Neuronal stem cell (in vitro differentiated cells): ENCODE measurements at regions not wholly inside any gene's neighbourhood (a gene's known extent, or its start where the extent isn't known, plus 50 kb on each side); places are given as distances from the start of the nearest gene placed in this dataset.

Source experiments
- DNase-seq: peaks from one replicate; pipeline ENCODE4 v3.0.0-alpha.2; 2013; ENCODE audit warnings: low spot score
- H2AFZ ChIP-seq: one replicate; pipeline ENCODE4 v1.6.1; 2013; ENCODE audit warnings: mild to moderate bottlenecking, low read length, inconsistent platforms
- H2AK5ac ChIP-seq: 2 replicates; pipeline ENCODE4 v1.6.1; 2013; ENCODE audit warnings: low read depth, mild to moderate bottlenecking, inconsistent platforms, low read length, moderate library complexity, mixed read lengths
- H2BK120ac ChIP-seq: 2 replicates; pipeline ENCODE4 v1.6.1; 2013; ENCODE audit warnings: low read depth, mild to moderate bottlenecking, inconsistent platforms, low read length, moderate library complexity, mixed read lengths
- H2BK12ac ChIP-seq: one replicate; pipeline ENCODE4 v1.6.1; 2013; ENCODE audit warnings: low read length, inconsistent platforms
- H2BK15ac ChIP-seq: 2 replicates; pipeline ENCODE4 v1.6.1; 2013; ENCODE audit warnings: mild to moderate bottlenecking, low read length, inconsistent platforms, mixed read lengths
- H2BK5ac ChIP-seq: one replicate; pipeline ENCODE4 v1.6.1; 2013; ENCODE audit warnings: inconsistent platforms, mild to moderate bottlenecking, low read length, moderate library complexity
- H3K14ac ChIP-seq: one replicate; pipeline ENCODE4 v1.6.1; 2013; ENCODE audit warnings: low read length, inconsistent platforms
- H3K18ac ChIP-seq: 2 replicates; pipeline ENCODE4 v1.6.1; 2013; ENCODE audit warnings: low read length, inconsistent platforms
- H3K23ac ChIP-seq: 2 replicates; pipeline ENCODE4 v1.6.1; 2013; ENCODE audit warnings: low read depth, mild to moderate bottlenecking, mixed read lengths, low read length, inconsistent platforms; ENCODE audit not compliant: poor library complexity
- H3K27ac ChIP-seq: replicated peaks from 3 replicates; pipeline ENCODE4 v1.5.1; 2013; ENCODE audit warnings: low read length, inconsistent platforms
- H3K27me3 ChIP-seq, 3 experiments: 2 replicates each; pipeline ENCODE4 v1.6.1; 2013; ENCODE audit warnings: low read length in 3 of 3, mild to moderate bottlenecking in 2 of 3, inconsistent platforms in 1 of 3, low read depth in 1 of 3, mixed read lengths in 1 of 3, moderate library complexity in 1 of 3; ENCODE audit not compliant: control insufficient read depth in 3 of 3, insufficient read depth in 3 of 3
- H3K36me3 ChIP-seq, 2 donors: replicated peaks in 1 of 2; 2 replicates each; pipeline ENCODE4 v1.6.1; 2013; ENCODE audit warnings: low read length in 2 of 2; ENCODE audit not compliant: control insufficient read depth in 2 of 2, insufficient read depth in 2 of 2
- H3K4ac ChIP-seq: 2 replicates; pipeline ENCODE4 v1.6.1; 2013; ENCODE audit warnings: inconsistent platforms, mild to moderate bottlenecking, low read length, moderate library complexity
- H3K4me1 ChIP-seq, 2 donors: 1 replicate in 1 of 2; 2 replicates in 1 of 2; pipeline ENCODE4 v1.6.1; 2013; ENCODE audit warnings: low read length in 2 of 2, low read depth in 1 of 2; ENCODE audit not compliant: control insufficient read depth in 2 of 2, insufficient read depth in 1 of 2
- H3K4me2 ChIP-seq: one replicate; pipeline ENCODE4 v1.6.1; 2013; ENCODE audit warnings: mild to moderate bottlenecking, low read length, inconsistent platforms; ENCODE audit not compliant: insufficient read depth, poor library complexity, severe bottlenecking
- H3K4me3 ChIP-seq, 2 donors: 2 replicates each; pipeline ENCODE4 v1.5.1; 2013; ENCODE audit warnings: low read length in 2 of 2, mild to moderate bottlenecking in 2 of 2, inconsistent platforms in 1 of 2, moderate library complexity in 1 of 2
- H3K79me1 ChIP-seq: one replicate; pipeline ENCODE4 v1.6.1; 2013; ENCODE audit warnings: low read depth, mild to moderate bottlenecking, inconsistent platforms, low read length, moderate library complexity
- H3K9ac ChIP-seq: one replicate; pipeline ENCODE4 v1.6.1; 2013; ENCODE audit warnings: mild to moderate bottlenecking, low read depth, low read length, inconsistent platforms; ENCODE audit not compliant: poor library complexity
- H3K9me3 ChIP-seq, 2 donors: replicated peaks in 1 of 2; 2 replicates each; pipeline versions ENCODE3 to v1.6.1; 2013; ENCODE audit warnings: low read length in 2 of 2, mild to moderate bottlenecking in 2 of 2, inconsistent platforms in 1 of 2, low read depth in 1 of 2, mixed read lengths in 1 of 2, moderate library complexity in 1 of 2; ENCODE audit not compliant: control insufficient read depth in 2 of 2, insufficient read depth in 1 of 2
- H4K8ac ChIP-seq: one replicate; pipeline ENCODE4 v1.6.1; 2013; ENCODE audit warnings: low read depth, mild to moderate bottlenecking, inconsistent platforms, low read length, moderate library complexity
- H4K91ac ChIP-seq: one replicate; pipeline ENCODE4 v1.6.1; 2013; ENCODE audit warnings: low read length, low read depth, mild to moderate bottlenecking, inconsistent platforms; ENCODE audit not compliant: poor library complexity
- WGBS, 2 donors: extraction: QIAGEN DNeasy Blood & Tissue Kit; methylation state at CpG; one replicate each; pipeline ENCODE4 v1.1.7; 2013; ENCODE audit warnings: missing lambda C conversion rate in 2 of 2, mixed read lengths in 1 of 2; ENCODE audit not compliant: insufficient read length in 2 of 2, insufficient replicate concordance in 1 of 2; ENCODE audit errors: extremely low coverage in 2 of 2; 5-methylcytosine and 5-hydroxymethylcytosine counted together

- H2AK5ac ChIP-seq = no peak overlapping the region
- H2BK5ac ChIP-seq = no peak overlapping the region
- H3K9me3 ChIP-seq = peaks cover 0 to 9% of the 10 kb centered on the region in 2 donors
- no peak overlapping the region for H3K4me2 ChIP-seq
- H3K18ac ChIP-seq = no peak overlapping the region
- H3K27me3 ChIP-seq = no peaks in the 10 kb centered on the region
- H2BK12ac ChIP-seq = no peak overlapping the region
- no peak overlapping the region for H3K14ac ChIP-seq
- H3K23ac ChIP-seq = no peak overlapping the region
- no peak overlapping the region for H4K91ac ChIP-seq
- no peak overlapping the region for H4K8ac ChIP-seq
- no peak overlapping the region for H3K4me3 ChIP-seq
- H3K36me3 ChIP-seq = peaks cover 0 to 17% of the 10 kb centered on the region in 2 donors
- no peaks in the 10 kb centered on the region for H3K79me1 ChIP-seq
- H2AFZ ChIP-seq = no peak overlapping the region
- H3K9ac ChIP-seq = no peak overlapping the region
- no peak for DNase-seq
- no peak overlapping the region for H3K4ac ChIP-seq
- no peak overlapping the region for H3K27ac ChIP-seq
- no peak overlapping the region for H2BK15ac ChIP-seq
- peaks cover 0 to 5% of the 10 kb centered on the region in 2 donors for H3K4me1 ChIP-seq
- H2BK120ac ChIP-seq = no peak overlapping the region
Measured at GRCh38 chrX:45795546-45795945, 594.9 kb upstream of the DIPK2B start.

GRCh38 chrX:45794995-45795337, 594.3 kb upstream of the DIPK2B start:
- no peak overlapping the region for H3K4ac ChIP-seq
- H2AK5ac ChIP-seq = no peak overlapping the region
- peaks cover 0 to 9% of the 10 kb centered on the region in 2 donors for H3K9me3 ChIP-seq
- H3K4me2 ChIP-seq = no peak overlapping the region
- no peak overlapping the region for H2BK120ac ChIP-seq
- H3K79me1 ChIP-seq = no peaks in the 10 kb centered on the region
- no peak overlapping the region for H4K91ac ChIP-seq
- H3K27me3 ChIP-seq = no peaks in the 10 kb centered on the region
- WGBS, 2 donors = no CpG with 5 or more reads among the region's 1 CpG
- no peak overlapping the region for H2BK12ac ChIP-seq
- no peak overlapping the region for H3K4me3 ChIP-seq
- H3K14ac ChIP-seq = no peak overlapping the region
- peaks cover 0 to 5% of the 10 kb centered on the region in 2 donors for H3K4me1 ChIP-seq
- peaks cover 0 to 17% of the 10 kb centered on the region in 2 donors for H3K36me3 ChIP-seq
- no peak overlapping the region for H2BK15ac ChIP-seq
- H4K8ac ChIP-seq = no peak overlapping the region
- no peak overlapping the region for H2BK5ac ChIP-seq
- no peak overlapping the region for H3K18ac ChIP-seq
- H2AFZ ChIP-seq = no peak overlapping the region
- no peak for DNase-seq
- H3K9ac ChIP-seq = no peak overlapping the region
- no peak overlapping the region for H3K23ac ChIP-seq
- H3K27ac ChIP-seq = no peak overlapping the region

GRCh38 chrX:45794323-45794994, 593.8 kb upstream of the DIPK2B start:
- no peaks in the 10 kb centered on the region for H3K79me1 ChIP-seq
- no peak overlapping the region for H2AFZ ChIP-seq
- no peak overlapping the region for H2BK5ac ChIP-seq
- H3K36me3 ChIP-seq = peaks cover 0 to 17% of the 10 kb centered on the region in 2 donors
- H2BK15ac ChIP-seq = no peak overlapping the region
- no peak overlapping the region for H3K4me2 ChIP-seq
- no peak overlapping the region for H3K23ac ChIP-seq
- H4K8ac ChIP-seq = no peak overlapping the region
- H2BK120ac ChIP-seq = no peak overlapping the region
- H2AK5ac ChIP-seq = no peak overlapping the region
- H3K14ac ChIP-seq = no peak overlapping the region
- H3K9ac ChIP-seq = no peak overlapping the region
- H4K91ac ChIP-seq = no peak overlapping the region
- WGBS, 2 donors = no CpG with 5 or more reads among the region's 2 CpGs
- H3K4ac ChIP-seq = no peak overlapping the region
- no peaks in the 10 kb centered on the region for H3K27me3 ChIP-seq
- no peak overlapping the region for H2BK12ac ChIP-seq
- H3K27ac ChIP-seq = no peak overlapping the region
- no peak overlapping the region for H3K4me3 ChIP-seq
- no peak overlapping the region for H3K18ac ChIP-seq
- peaks cover 0 to 3% of the 10 kb centered on the region in 2 donors for H3K4me1 ChIP-seq
- peaks cover 0 to 9% of the 10 kb centered on the region in 2 donors for H3K9me3 ChIP-seq
- no peak for DNase-seq

GRCh38 chrX:45788941-45789348, 588.3 kb upstream of the DIPK2B start:
- no peak overlapping the region for H3K9ac ChIP-seq
- no peak overlapping the region for H2BK5ac ChIP-seq
- no peak overlapping the region for H3K18ac ChIP-seq
- no peak overlapping the region for H2AFZ ChIP-seq
- H2BK120ac ChIP-seq = no peak overlapping the region
- H3K4me3 ChIP-seq = no peak overlapping the region
- peaks cover 0 to 8% of the 10 kb centered on the region in 2 donors for H3K36me3 ChIP-seq
- no peak overlapping the region for H3K27ac ChIP-seq
- H3K27me3 ChIP-seq = no peaks in the 10 kb centered on the region
- no peak for DNase-seq
- H3K23ac ChIP-seq = no peak overlapping the region
- H3K4me2 ChIP-seq = no peak overlapping the region
- no peak overlapping the region for H3K4ac ChIP-seq
- WGBS, 2 donors = no CpG with 5 or more reads among the region's 8 CpGs
- no peak overlapping the region for H4K8ac ChIP-seq
- no peak overlapping the region for H4K91ac ChIP-seq
- H2AK5ac ChIP-seq = no peak overlapping the region
- H3K9me3 ChIP-seq = peaks cover 0 to 9% of the 10 kb centered on the region in 2 donors
- no peak overlapping the region for H3K14ac ChIP-seq
- no peak overlapping the region for H2BK15ac ChIP-seq
- H3K4me1 ChIP-seq = peaks cover 0 to 2% of the 10 kb centered on the region in 2 donors
- H3K79me1 ChIP-seq = no peaks in the 10 kb centered on the region
- H2BK12ac ChIP-seq = no peak overlapping the region
